NCI-H460 (cell line): ENCODE measurements at regions not wholly inside any gene's neighbourhood (a gene's known extent, or its start where the extent isn't known, plus 50 kb on each side); places are given as distances from the start of the nearest gene placed in this dataset.

ENCODE experiments used
- DNase-seq: peaks from one replicate; pipeline ENCODE4 v3.0.0-alpha.2; 2016; ENCODE audit warnings: low read depth; ENCODE audit errors: extremely low read depth

GRCh38 chr3:28935146-28935545 lies 345.7 kb upstream of the RBMS3 start:
- DNase-seq, result no peak

- DNase-seq, result no peak
Measured at GRCh38 chr3:28936154-28936553, 344.7 kb upstream of the RBMS3 start.

DNA sequence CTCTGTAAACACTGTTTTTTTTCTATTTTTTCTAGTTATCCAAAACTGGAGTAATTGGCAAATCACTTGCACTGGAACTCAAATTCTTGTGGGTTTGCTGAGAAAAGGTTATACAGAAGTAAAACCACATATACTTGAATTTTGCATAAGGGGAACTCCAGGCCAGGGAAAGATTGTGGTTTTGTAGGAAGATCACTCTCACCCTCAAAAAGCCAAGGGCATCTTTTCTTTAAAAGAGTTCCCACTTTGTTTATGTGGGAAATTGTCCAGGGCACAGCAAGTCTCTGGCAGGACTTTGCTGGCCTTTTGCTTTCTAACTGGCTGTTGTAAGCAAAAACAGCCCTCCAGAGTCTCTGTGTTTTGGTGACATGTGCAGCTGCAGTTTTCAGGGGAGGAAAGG lies 340.3 kb upstream of the RBMS3 start:
- no peak for DNase-seq

DNA sequence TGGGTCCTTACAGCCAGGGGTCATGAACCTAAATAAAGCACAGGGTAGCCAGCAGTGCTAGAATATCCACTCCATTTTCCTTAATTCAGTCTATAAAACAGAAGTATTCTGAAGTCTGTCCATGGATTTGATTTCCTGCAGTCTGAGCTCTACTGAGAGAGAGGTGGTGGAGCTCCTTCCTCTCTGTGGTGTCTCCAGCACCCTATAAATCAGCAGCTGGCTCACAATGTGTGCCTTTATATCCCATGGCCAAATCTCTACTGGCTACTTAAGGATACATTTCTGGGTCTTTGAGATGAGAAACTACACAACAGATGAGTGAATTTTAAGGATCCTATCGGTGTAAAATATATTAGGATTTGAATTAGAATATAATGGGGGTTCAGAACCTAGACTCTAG lies 339.9 kb upstream of the RBMS3 start:
- DNase-seq, result no peak

- DNase-seq, result no peak
Measured at GRCh38 chr3:28947061-28947460, 333.8 kb upstream of the RBMS3 start.

DNA sequence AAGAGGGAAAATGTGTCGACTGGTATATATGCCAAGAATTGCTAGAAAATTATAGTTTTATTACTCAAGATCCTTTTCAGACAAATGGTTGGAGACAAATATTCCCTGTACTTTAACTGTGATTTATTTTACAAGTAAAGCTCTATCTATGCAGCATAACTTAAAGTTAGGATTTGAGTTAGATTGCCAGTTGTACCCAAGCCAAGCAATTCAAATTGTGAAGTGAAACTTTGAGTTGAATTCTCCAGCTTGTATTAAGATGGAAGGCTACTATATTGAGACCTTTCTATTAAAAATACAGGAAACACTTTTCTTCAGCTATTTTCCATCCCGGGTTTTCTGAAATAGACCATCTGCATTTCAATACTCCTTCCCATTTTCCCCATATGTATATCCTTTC lies 333.1 kb upstream of the RBMS3 start:
- no peak for DNase-seq

- no peak for DNase-seq
Measured at GRCh38 chr3:28948685-28949084, 332.2 kb upstream of the RBMS3 start.

- DNase-seq, result no peak
Measured at GRCh38 chr3:28949580-28949979, 331.3 kb upstream of the RBMS3 start.

GRCh38 chr3:28950614-28951013 lies 330.3 kb upstream of the RBMS3 start:
- DNase-seq, result no peak

DNA sequence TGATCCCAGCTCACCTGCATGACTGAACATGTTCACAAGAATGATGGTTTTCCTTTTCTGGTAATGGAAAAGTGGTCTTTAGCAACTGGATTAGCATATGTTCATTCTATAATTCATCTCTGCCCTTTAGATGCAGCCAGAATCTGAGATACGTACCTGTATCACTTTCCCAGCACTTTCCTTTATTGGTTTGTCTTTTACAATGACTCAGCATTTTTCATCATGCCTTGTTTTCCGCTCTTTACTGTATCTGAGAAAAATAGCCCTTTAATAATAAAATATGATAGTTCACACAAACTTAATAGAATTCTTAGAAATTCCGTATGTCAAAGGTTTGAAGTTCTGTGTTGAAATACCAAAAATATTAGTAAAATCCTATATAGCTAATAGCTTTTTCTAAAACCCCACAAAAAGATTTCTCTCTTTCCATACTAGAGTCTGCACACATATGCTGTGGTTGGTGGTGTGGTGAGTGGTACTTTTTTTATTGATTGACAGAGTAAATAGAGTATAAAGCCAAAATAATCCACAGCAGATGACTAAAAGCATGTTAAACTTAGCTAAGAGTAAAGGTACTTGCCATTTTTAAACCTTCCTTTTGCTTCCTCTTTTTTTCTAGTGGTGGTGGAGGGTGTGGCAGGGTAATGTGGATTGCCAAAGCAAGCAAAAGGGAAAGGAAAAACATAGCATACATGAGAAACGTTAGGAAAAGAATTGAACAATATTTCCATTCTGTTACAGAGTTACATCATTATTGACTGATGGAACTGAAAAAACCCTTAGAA lies 328.9 kb upstream of the RBMS3 start:
- DNase-seq, result no peak

DNA sequence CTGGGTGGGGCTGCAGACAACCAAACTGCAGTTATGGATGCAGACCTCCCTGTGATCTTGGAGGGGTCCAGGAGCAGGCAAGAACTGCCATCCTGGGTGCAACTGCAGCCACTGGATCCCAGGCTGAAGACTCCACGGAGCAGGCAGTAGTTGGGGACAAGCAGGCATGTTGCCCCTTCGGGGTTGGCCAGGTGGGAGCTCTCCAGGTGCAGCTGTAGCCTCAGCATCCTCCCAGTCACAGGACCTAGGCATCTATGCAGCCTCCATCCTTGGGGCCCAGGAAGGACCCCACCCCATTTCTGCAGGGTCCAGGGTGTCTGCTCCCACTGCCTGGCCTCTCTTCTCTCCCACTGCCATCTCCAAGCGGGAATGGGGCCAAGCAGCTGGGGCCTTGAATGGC lies 322.2 kb upstream of the RBMS3 start:
- no peak for DNase-seq

DNA sequence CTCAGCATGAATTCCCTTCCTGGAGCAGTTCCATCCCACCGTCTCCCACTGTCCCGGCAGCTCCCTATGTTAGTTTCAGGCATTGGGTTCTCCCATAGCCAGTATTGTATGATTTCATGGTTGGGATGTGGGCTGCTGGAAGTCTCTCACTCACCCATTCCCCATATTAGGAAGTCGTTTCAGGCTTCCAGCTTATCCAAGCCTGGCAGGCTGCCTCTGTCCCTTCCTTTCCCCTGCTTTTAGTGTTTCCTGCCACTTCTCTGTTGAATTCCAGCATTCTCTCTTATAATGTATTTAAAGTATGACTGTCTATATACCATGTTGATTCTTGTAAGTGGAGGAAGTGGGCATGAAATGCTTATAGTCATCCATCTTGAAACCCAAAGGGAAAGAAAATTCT lies 309.7 kb upstream of the RBMS3 start:
- no peak for DNase-seq

DNA sequence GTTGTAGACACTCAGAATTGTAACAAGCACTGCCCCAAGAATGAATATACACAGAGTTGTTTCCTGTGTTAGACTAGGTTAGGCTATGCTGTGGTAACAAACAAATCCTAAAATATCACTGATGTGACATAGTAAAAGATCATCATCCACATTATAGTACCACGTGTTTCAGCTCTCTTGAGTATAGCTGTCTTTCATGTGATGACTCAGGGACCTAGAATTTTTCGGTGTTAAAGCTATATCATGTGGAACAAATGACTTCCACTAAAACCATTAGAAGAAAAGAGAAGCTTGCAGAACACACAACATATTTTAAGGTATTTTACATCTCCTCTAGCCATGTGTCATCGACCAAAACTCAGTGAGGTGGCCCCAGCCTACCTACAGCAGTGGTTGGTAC lies 307.9 kb upstream of the RBMS3 start:
- DNase-seq, result no peak

GRCh38 chr3:28973609-28974008 lies 307.3 kb upstream of the RBMS3 start:
- DNase-seq, result no peak

DNA sequence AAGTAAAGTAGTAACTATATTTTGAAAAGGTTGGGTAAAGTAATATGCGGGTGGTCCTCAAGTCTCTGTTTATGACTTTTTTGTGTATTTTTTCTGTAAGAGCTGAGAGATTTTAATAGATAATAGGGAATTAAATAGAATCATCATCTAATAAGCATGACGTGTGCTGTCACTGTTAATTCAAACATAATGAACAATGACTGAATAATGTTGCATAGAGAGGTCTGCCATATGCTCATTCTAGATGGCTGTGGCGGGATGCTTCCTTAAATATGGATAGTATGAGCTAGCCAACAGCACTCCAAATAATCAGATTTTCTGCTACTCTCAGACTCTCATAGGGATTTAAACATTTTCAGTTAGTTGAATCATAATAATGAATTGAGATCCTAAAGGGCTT lies 302.8 kb upstream of the RBMS3 start:
- no peak for DNase-seq

DNA sequence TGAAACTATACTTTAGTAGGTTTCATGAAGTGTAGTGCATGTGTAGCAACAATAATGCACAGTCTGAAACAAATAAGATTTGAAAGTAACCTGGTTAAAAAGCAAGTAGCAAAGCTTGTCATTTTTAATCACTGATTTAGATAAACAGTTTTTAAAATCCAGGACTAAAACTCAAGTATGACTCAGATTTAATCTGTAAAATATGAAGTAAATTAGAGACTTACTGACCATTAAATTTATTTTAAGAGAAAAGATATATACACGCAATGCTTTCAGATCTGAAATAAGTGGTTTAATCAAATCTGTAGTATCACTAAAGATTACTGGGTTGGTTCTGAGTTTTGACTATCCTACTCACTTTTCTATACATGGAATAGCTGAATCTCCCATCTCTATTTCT lies 300.7 kb upstream of the RBMS3 start:
- DNase-seq, result no peak

DNA sequence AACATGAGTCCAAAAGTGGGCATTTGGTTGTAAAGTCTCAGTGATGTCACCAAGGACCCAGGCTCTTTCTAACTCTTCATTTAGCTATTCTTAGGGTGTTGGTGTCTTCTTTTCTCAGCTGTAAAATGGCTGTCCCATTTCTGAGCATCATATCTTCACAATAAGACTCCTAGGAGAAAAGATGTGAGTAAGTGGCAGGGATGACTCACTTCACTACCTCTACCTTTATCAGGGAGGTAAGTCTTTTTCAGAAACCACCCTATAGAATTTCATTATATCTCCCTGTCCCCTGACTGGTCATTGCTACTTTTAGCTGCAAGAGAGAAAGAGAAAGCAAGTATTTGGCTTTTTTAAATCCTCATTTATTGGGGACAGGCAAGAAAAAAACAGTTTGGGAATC lies 300.2 kb upstream of the RBMS3 start:
- no peak for DNase-seq

DNA sequence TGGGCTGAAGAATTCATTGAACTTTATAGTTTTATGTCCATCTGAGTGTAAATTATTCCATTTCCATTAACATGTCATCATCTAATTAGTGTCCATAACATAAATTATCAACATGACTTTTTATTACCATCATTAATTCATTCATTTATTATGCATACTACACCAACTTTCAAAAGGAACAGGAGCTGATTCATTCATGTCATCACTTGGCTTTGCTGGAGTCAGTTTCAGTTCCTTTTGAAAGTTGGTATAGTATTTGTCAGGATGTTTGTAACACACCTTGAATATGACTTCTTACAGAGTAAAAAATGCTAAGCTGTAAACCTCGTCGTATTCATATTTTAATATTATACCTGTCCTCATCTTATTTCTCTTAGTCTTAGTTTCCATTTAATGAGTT lies 298.0 kb upstream of the RBMS3 start:
- DNase-seq, result no peak

DNA sequence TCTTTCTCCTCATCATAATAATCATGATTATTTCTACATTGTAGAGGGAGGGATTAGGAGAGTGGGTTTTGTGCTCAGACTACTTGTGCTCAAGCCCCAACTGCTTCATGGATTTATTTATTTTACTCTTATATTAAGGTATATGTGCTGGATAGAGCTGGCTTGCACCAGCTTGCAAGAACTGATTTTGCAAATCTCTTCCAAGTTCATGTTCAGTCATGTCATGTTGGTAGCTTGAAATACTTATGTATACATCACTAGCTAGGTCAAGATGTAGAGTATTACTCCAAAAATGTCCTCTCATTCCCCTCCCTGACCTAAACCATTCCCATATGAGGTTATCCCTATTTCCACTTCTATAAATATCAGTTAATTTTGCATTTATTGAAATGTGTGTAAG lies 293.9 kb upstream of the RBMS3 start:
- DNase-seq, result no peak

DNA sequence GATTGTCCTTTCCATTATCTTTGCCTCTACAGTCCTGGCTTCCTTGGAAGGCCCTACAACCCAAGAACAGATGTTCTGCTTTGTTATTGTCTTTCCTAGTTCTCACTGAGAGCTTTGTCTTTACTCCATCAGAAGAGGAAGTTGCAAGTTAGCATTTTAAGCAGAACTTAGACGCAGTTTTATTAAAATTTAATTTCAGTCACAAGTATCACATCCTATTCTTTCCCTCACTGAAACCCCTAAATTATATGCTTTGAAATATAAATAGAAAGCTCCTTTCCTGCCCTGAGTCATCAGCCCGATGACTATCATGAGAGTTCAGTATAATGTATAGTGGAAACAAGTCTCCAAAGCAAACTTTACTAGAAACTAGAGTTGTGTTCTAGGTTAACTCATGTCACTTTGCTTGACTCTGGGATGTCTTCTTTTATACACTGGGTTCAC lies 291.2 kb upstream of the RBMS3 start:
- no peak for DNase-seq

DNA sequence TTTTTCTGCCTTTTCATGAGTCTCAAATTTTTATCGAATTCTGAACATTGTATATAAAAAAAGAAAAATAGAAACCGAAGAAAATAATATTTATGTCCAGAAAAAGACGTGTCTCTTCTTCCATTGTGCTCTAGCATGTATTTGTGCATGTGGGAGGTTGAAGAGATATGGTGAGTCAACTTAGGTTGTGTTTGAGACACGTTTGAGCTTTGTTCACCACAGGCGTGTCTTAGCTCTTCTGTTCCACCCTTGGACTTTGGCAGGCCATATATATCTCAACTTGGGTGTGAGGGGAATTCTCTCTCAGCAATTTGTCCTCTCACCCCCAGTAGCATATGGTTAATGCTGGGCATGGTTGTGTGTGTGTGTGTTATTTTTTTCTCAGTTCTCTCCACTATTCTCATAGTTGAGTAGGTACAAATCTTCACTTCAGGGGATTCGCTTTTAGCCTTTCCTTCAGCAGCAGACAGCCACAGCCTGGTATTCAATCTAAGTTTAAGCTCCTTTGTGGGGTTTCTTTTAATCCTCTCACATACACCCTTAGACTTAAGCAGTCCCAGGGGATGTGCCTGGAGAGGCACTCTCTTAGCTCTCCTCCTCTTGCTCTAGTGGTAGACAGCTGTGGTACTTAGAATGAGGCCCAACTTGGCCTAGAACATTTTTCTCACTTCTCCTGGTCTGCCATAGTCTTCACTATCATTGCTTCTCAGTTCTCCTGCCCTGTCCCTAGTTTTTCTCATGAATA lies 286.5 kb upstream of the RBMS3 start:
- DNase-seq, result no peak

- DNase-seq, result no peak
Measured at GRCh38 chr3:29004885-29005599, 275.8 kb upstream of the RBMS3 start.
